Lung microvascular endothelial cell (primary cell): ENCODE measurements at regions not wholly inside any gene's neighbourhood (a gene's known extent, or its start where the extent isn't known, plus 50 kb on each side); places are given as distances from the start of the nearest gene placed in this dataset.

ENCODE experiments used
- DNase-seq, 2 donors: peaks; one replicate each; pipeline versions ENCODE4 v3.0.0 to v3.0.0-alpha.2; 2010; ENCODE audit warnings: low read depth in 2 of 2

DNA sequence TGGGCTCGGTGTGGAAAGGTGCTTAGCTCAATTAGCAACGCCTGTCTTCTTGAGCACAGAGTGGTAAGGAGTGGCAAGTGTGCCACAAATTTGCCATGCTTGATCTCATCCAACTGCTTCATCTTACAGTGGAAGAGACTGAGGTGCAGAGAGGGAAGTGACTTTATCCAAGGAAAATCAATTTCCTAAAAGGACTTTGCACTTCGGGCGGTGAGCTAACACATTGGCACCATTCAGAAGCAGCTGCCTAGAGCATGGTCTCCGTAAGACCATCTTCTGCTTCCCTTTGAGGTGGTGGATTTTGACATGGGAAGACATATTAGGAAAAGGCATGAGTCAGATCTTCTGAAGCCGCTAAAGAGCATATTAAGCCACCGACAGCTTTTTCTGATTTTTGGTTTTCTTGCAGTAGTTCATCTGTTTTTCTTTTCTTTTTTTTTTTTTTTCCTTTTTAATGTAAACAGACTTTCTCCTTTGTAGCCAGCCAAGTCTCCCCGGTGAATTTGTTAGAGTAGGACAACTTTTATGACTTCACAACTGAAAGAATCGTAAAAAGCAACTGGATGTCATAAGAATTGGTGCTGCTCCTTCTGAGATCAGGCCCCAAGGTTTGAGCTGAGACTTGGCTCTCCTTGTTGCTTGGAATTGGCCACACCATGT, 273.2 kb downstream of the CDC5L start:
- DNase-seq, result no peak

GRCh38 chr6:44661221-44662008, 273.9 kb downstream of the CDC5L start:
- no peak for DNase-seq

- DNase-seq, result no peak
Measured at GRCh38 chr6:44662461-44663121, 275.1 kb downstream of the CDC5L start.

- no peak for DNase-seq
Measured at GRCh38 chr6:44663860-44664634, 276.5 kb downstream of the CDC5L start.

GRCh38 chr6:44664716-44665115, 277.2 kb downstream of the CDC5L start:
- no peak for DNase-seq

- no peak for DNase-seq
Measured at GRCh38 chr6:44665143-44665542, 277.6 kb downstream of the CDC5L start.

DNA sequence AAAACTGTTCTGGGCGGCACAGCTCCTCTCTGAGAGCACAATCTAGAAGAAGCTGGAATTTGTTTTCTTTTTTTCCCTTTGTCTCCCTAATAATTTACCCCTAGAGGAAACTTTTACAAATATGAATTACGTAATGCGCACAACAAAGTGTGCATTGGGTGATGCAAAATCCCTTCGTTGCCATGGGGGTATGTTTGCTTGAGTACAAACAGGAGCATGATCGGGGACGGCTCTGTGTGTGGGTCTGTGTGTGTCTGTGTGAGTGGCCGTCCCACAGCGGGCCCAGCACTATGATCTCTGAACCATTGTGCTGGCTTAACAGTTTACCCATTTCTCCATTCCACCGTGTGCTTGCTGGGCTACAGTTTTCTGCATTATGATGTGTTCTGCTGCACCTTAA, 278.2 kb downstream of the CDC5L start:
- DNase-seq, result no peak

GRCh38 chr6:44666324-44666723, 278.8 kb downstream of the CDC5L start:
- no peak for DNase-seq

GRCh38 chr6:44667226-44667625, 279.7 kb downstream of the CDC5L start:
- DNase-seq, result no peak

GRCh38 chr6:44667668-44668390, 280.3 kb downstream of the CDC5L start:
- peak; percentile 31 to 37 for DNase-seq

- no peak for DNase-seq
Measured at GRCh38 chr6:44668391-44668930, 281.0 kb downstream of the CDC5L start.

DNA sequence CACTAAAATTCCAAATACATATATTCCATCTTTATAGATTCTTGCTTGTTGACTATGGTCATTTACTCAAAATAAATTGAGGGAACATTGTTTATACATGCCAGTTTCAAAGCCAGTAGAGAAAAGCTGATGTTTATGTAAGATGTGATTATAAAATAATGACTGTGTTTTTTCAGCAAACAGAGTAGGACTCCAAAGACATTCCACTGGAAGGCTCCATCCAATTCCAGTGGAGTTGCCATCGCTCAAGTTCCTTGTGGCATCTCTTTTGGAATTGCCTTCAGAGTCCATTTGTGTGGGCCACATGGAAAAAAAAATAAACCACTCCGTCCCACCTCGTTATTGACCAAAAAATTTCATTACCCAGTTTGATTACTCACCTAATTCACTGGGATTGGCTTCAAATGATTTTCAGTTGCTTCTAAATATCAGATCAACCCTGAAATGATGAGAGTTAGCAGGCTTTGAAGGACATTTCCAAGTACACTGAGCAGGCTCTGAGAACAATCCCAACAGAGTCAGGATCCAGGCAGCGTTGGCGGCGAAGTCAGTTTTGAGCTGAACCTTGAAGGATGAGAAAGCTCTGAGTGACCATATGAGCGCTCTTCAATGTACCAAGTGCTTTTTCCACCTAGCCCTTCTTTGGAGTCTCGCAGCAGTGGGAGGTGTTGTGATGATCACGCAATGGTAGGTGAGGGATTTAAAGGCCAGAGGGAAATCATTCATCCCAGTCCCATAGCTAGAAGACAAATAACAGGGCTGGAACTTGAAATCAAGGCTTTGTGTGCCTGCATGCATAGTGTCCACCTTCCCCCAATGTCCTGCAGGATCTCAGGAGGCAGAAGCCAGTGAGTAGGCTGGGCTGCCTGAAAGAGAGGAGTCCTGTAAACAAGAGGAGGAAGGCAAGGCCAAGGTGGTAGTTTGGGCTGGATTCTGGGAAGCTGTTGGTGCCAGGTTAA, 281.7 kb downstream of the CDC5L start:
- DNase-seq, result no peak

GRCh38 chr6:44670146-44670545, 282.6 kb downstream of the CDC5L start:
- no peak for DNase-seq

GRCh38 chr6:44671333-44671732, 283.8 kb downstream of the CDC5L start:
- no peak for DNase-seq

DNA sequence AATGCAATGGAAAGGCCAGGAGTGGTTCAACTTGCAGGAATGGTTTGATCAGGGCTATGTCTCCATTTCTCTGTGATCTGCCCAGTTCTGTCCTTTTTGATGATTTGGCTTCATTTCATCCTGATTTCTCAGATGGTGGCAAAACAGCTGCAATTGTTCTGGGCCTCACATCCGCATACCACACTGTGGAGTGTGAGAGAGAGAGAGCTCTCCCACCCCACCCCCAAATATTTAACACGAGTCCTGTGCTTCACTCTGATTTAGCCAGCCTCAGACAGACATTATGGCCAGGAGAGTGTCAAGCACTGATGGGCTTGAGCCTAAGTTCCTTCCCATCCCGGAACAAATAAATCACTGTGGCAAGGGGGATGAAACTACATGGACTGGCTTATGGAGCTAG, 284.6 kb downstream of the CDC5L start:
- DNase-seq, result no peak

DNA sequence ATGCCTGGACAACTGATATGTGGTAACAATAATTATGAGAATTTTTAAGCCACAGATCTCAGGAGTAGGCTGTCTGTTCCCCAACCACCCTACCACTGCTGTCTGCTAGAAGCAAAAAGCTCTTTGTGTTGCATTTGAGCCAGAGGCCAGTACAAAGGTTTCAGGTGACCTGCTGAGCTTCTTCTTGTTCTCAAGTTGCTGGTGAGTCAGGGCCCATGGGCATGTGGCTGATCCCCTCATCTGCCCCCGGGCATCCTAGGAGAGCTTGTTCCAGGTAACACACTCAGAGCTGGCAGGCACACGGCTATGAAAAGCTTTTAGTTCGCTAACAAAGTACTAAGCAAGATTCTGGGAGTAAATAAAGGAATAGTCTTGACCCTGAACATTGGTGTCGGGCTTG, 285.3 kb downstream of the CDC5L start:
- no peak for DNase-seq

DNA sequence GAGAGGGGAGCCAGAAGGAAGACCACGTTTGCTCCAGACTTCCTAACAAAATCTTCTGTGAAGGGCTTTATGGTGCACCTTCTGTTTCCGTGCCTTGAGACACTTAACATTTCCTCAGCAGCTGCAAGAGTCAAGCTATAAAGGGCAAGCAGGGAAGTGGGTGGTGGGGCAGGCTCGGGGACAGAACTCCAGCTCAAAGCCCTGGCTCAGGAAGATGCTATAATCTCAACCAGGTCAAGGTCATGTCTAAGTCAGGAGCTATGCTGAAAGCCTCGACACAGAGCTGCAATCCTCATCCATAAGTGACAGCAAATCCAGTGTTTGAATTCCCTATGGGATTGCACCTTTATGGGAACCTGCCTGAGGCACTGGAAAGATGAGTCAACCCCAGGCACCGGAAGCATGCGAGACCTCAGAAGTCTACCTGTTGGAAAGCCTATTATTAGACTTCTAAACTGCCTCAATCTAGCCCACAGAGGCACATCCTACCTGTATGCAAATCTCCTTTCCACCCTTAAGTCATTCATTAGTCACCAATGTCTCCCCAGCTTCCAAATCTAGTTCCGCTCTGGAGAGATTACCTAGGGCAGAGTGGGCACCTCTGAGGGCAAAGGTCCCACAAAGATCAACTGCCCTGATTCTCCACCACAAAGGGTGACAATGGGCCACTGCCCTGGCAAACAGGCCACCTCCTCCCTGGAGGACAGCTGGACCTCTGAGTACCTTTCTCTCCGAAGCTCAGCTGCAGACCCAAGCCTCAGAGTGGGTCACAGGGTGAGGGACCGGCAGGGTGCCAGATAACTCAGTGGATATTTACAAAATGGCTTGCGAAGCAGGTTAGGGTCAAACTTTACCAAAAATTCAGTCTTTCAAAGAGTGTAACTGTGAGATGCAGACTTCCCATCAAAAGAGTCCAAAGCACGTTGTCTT, 287.0 kb downstream of the CDC5L start:
- no peak for DNase-seq

- no peak for DNase-seq
Measured at GRCh38 chr6:44675449-44675848, 287.9 kb downstream of the CDC5L start.
